ENCODE measurements at regions not wholly inside any gene's neighbourhood (a gene's known extent, or its start where the extent isn't known, plus 50 kb on each side); places are given as distances from the start of the nearest gene placed in this dataset.
A peak's percentile ranks its signal among the peaks of the same experiment; 100 is the strongest.

- Histone ChIP-seq H4K20me1 (replicated peaks; ENCODE audit: control insufficient read depth, insufficient read depth, low read length) (no peaks in the 10 kb centered on the region), H3K4me3 (no peak overlapping the region), H3K27me3 (ENCODE audit: control insufficient read depth in 2 of 2, insufficient read depth in 2 of 2, low read length in 2 of 2) (no peaks in the 10 kb centered on the region), H3K9me3 (replicated peaks; ENCODE audit: control insufficient read depth, insufficient read depth, low read depth, low read length) (no peaks in the 10 kb centered on the region), H3K36me3 (ENCODE audit: control insufficient read depth, insufficient read depth, low read length) (no peaks in the 10 kb centered on the region), H3K27ac (ENCODE audit: extremely low read depth, low read depth, low read length) (no peak overlapping the region), H3K9me1 (ENCODE audit: control insufficient read depth, insufficient read depth, low read length) (no peaks in the 10 kb centered on the region), H2AFZ (ENCODE audit: low read depth, low read length) (no peak overlapping the region), H3K4me2 (ENCODE audit: insufficient read depth, low read length) (no peak overlapping the region), H3K79me2 (ENCODE audit: control insufficient read depth, insufficient read depth, low read length) (no peaks in the 10 kb centered on the region), H3K4me1 (replicated peaks in 1 of 2; ENCODE audit: control insufficient read depth in 2 of 2, insufficient read depth in 2 of 2, low read length in 2 of 2) (no peaks in the 10 kb centered on the region), H3K9ac (ENCODE audit: insufficient read depth in 1 of 2, low read depth in 2 of 2, low read length in 2 of 2) (no peak overlapping the region)
- TF ChIP-seq FOSL1 (tag; conservative IDR thresholded peaks at IDR 0.05) (no peak), FIP1L1 (IDR thresholded peaks at IDR 0.05; ENCODE audit: low read depth, low read length, poor library complexity, severe bottlenecking) (no peak), DMBX1 (CRISPR knock-in tag; IDR thresholded peaks at IDR 0.05; ENCODE audit: borderline replicate concordance) (no peak), RBM25 (IDR thresholded peaks at IDR 0.05; ENCODE audit: low read depth, low read length, severe bottlenecking) (peak; percentile 59), THAP7 (CRISPR knock-in tag; IDR thresholded peaks at IDR 0.05) (no peak), BCOR (IDR thresholded peaks at IDR 0.05) (0 out of 2 replicates have a peak, but pooled peaks have one; percentile 21), ZNF146 (CRISPR knock-in tag; IDR thresholded peaks at IDR 0.05; ENCODE audit: unreplicated experiment) (peak; percentile 68)
- no peak for FAIRE-seq
- no TSS peak for BruUV-seq (replicated peaks)
- ChIA-PET POLR2A (no interaction called here), CTCF (ENCODE audit: low intra/inter-chr PET ratio) (no interaction called here)
- in situ Hi-C loops (cut with MboI) = no loop called here
- no peak for DNase-seq (ENCODE audit: extremely low read depth in 1 of 4, low spot score in 3 of 4)
- no peak for ATAC-seq
- intact Hi-C loops (cut with micrococcal nuclease) = no loop called here
Measured at GRCh38 chr10:28958468-28958867, 281.1 kb downstream of the BAMBI start.
